Pancreas (tissue), 10 donors: ENCODE measurements at regions not wholly inside any gene's neighbourhood (a gene's known extent, or its start where the extent isn't known, plus 50 kb on each side); places are given as distances from the start of the nearest gene placed in this dataset.
"Not testable (repeated sequence)": the region's sequence is repeated elsewhere in the genome, so short reads cannot be mapped to it uniquely, and the experiment has no call there.

ENCODE experiments used
- ATAC-seq, 4 donors: fragments of 200-7000 bp; cut with Tn5 transposase; one replicate each; pipeline versions ENCODE4 v1.8.0 to v1.9.1; 2020; ENCODE audit warnings: mild to moderate bottlenecking in 4 of 4, moderate library complexity in 4 of 4
- DNase-seq, 6 donors: peaks; one replicate each; pipeline ENCODE4 v3.0.0-alpha.2; 2020
- FAIRE-seq: peaks from 2 replicates; lab custom pipeline; 2012; peaks lifted over from hg19 to GRCh38; lab: Jason Lieb, UNC
- H3K27ac ChIP-seq, 4 donors: fragments of 200-600 bp; sonication (generic); 1 replicate in 3 of 4; 2 replicates in 1 of 4; pipeline versions ENCODE4 v1.5.0 to v1.8.0; 2020
- H3K27me3 ChIP-seq, 4 donors: fragments of 200-600 bp; one replicate each; pipeline ENCODE4 v1.8.0; 2021
- H3K36me3 ChIP-seq, 3 donors: fragments of 200-600 bp; sonication (generic) in 1 of 3; one replicate each; pipeline versions ENCODE4 v1.5.0 to v1.8.0; 2020 to 2021
- H3K4me1 ChIP-seq, 3 donors: fragments of 200-600 bp; one replicate each; pipeline ENCODE4 v1.8.0; 2021
- H3K4me3 ChIP-seq, 4 donors: fragments of 200-600 bp; sonication (generic) in 2 of 4; one replicate each; pipeline versions ENCODE4 v1.5.0 to v1.8.0; 2020 to 2021
- H3K9me3 ChIP-seq, 4 donors: fragments of 200-600 bp; one replicate each; pipeline ENCODE4 v1.8.0; 2021
- WGBS, 2 donors: extraction: QIAGEN DNeasy Blood & Tissue Kit; methylation state at CpG; one replicate each; pipeline ENCODE4 v1.1.7; 2013; 5-methylcytosine and 5-hydroxymethylcytosine counted together
- intact Hi-C, 3 donors: fragments of 100-400 bp; cut with DNase I; formaldehyde crosslinking; loops; one replicate each; pipeline versions ENCODE4 v1.11.1 to v1.14.2; 2022
- TF ChIP-seq, protein P1 (sequence below), 4 donors: fragments of 200-600 bp; sonication (generic) in 3 of 4; IDR thresholded peaks; one replicate each; pipeline versions ENCODE4 v1.5.0 to v1.8.0; 2021; ENCODE audit warnings: antibody characterized with exemption in 4 of 4
- donor health status: healthy with polysubstance abuse.
- donor health status: DM: no; HTN: no; CAD: no; lungs with moderate emphysema.
- donor health status: DM: no; HTN: no; CAD: no.
- donor health status: control.
- donor health status: control.
- donor health status: Bipolar disorder and iron deficiency.
- donor health status: DM: yes; HTN: yes; CAD: no.
- donor health status: DM: no; HTN: no; CAD: no.
- donor health status: DM: no; HTN: no; CAD: no.
- donor health status: DM: yes; HTN: yes; CAD: no.

DNA sequence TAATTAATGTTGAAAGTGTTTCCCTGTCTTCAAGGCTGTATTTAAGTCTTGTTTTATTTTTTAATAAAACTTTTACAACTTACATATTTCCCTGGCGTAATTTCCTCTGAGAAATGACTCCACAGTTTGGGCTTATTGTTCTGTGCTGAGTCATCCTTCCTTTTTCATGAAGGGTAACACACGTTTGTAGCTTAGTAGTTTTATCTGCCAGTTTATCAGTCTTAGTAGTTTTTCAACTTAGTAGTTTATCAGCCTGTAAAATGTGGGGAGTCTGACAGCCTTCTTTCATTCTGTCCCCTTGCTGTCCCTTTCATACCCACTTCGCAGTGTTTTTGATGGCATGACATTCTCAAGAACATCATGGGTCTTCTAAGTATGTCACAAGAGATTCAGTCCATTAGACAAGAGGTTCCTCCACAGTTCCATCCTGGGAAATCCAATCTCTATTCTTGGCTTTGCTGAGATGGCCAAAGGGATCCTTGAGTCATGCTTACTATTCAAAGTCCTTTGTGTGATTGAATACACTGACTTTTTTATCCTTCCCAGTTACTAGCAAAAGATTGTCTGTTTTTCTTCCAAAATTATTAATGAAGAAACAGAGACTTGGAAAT, 60.0 kb upstream of the SGPP2 start:
- TF ChIP-seq, protein P1, sequence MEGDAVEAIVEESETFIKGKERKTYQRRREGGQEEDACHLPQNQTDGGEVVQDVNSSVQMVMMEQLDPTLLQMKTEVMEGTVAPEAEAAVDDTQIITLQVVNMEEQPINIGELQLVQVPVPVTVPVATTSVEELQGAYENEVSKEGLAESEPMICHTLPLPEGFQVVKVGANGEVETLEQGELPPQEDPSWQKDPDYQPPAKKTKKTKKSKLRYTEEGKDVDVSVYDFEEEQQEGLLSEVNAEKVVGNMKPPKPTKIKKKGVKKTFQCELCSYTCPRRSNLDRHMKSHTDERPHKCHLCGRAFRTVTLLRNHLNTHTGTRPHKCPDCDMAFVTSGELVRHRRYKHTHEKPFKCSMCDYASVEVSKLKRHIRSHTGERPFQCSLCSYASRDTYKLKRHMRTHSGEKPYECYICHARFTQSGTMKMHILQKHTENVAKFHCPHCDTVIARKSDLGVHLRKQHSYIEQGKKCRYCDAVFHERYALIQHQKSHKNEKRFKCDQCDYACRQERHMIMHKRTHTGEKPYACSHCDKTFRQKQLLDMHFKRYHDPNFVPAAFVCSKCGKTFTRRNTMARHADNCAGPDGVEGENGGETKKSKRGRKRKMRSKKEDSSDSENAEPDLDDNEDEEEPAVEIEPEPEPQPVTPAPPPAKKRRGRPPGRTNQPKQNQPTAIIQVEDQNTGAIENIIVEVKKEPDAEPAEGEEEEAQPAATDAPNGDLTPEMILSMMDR (IDR thresholded peaks at IDR 0.05), result no peak
- no peak for DNase-seq
- Histone ChIP-seq H3K4me1 (no peaks in the 10 kb centered on the region), H3K36me3 (no peaks in the 10 kb centered on the region), H3K27me3 (no peaks in the 10 kb centered on the region), H3K4me3 (no peak overlapping the region), H3K9me3 (no peaks in the 10 kb centered on the region), H3K27ac (no peak overlapping the region)
- intact Hi-C loops, result no loop called here
- no peak for FAIRE-seq
- no peak for ATAC-seq
- WGBS, 2 donors, result 54 to 55% methylated on average over 3 of the region's 3 CpGs

- ATAC-seq, H3K27me3 ChIP-seq, H3K9me3 ChIP-seq, FAIRE-seq, H3K27ac ChIP-seq, intact Hi-C loops, H3K4me3 ChIP-seq, H3K4me1 ChIP-seq, H3K36me3 ChIP-seq: not testable (repeated sequence)
- WGBS, 2 donors, result 24 to 39% methylated on average over 8 of the region's 8 CpGs
- peak in 2 of 6 donors; percentile 9 to 43 for DNase-seq
Observed at GRCh38 chr2:222368280-222368679, 56.1 kb upstream of the SGPP2 start.

GRCh38 chr2:222372993-222373392, 51.4 kb upstream of the SGPP2 start:
- WGBS, 2 donors, result 65 to 67% methylated on average over 3 of the region's 3 CpGs
- Histone ChIP-seq H3K4me1 (no peaks in the 10 kb centered on the region), H3K27me3 (no peaks in the 10 kb centered on the region), H3K4me3 (no peak overlapping the region), H3K36me3 (no peaks in the 10 kb centered on the region), H3K9me3 (no peaks in the 10 kb centered on the region), H3K27ac (no peak overlapping the region)
- ATAC-seq (no peak), DNase-seq (no peak), FAIRE-seq (no peak)
- intact Hi-C loops, result no loop called here
- TF ChIP-seq, protein P1 (IDR thresholded peaks at IDR 0.05), result no peak
